HG03460 (cell line): ENCODE measurements at regions not wholly inside any gene's neighbourhood (a gene's known extent, or its start where the extent isn't known, plus 50 kb on each side); places are given as distances from the start of the nearest gene placed in this dataset.

Experiments used
- ATAC-seq: cut with Tn5 transposase; IDR thresholded peaks from one replicate; pipeline ENCODE4 v1.9.1; 2021; ENCODE audit not compliant: unreplicated experiment

- ATAC-seq = no peak
These were observed 218.1 kb upstream of the ARGLU1 start for GRCh38 chr13:106786006-106786563.

GRCh38 chr13:106774621-106775020 is 206.7 kb upstream of the ARGLU1 start:
- no peak for ATAC-seq

DNA sequence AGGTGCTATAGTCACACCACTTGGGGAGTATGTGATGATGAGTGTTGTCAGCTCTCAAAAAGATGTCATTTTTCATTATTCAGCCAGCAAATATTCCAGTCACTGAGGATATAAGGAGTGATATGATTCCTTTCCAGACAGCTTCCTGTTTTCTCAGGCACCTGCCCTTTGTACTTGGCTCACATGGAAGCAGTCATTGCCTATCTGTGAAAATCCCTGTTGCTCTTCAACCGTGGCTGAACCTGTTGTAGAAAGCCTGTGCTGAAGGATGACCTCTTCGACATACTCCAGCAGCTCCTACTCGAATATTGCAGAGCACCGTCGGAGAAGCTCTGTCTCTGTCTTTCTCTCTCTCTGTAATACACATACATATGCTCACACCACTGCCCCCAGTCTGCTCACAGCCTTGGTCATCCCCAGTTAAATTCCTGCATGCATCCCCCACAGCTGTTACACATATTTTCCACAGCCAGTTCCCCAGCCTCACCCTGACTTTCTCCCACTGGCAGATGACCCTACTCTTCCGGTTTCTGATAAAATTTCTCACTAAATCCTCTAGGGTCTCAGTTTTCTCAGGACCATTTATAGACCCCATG is 204.2 kb upstream of the ARGLU1 start:
- ATAC-seq = no peak

DNA sequence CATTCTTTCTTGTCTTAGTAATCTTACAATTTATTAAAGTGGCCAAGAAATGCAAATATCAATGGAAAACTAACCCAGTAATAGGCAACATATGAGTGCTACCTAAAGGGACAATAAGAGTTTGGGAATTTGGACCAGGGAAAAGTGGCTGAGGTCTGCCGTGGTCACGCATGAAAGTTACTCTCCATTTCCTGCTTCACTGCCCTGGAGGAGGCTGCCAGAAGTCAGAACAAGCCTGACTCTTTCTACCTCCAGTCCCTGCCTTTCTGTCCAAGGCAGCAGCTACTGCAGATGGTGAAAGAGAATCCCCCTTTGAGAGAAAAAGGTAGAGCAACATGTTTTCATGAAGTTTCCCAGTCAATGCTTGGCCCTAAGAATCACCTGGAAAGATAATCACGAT is 201.1 kb upstream of the ARGLU1 start:
- ATAC-seq = no peak

DNA sequence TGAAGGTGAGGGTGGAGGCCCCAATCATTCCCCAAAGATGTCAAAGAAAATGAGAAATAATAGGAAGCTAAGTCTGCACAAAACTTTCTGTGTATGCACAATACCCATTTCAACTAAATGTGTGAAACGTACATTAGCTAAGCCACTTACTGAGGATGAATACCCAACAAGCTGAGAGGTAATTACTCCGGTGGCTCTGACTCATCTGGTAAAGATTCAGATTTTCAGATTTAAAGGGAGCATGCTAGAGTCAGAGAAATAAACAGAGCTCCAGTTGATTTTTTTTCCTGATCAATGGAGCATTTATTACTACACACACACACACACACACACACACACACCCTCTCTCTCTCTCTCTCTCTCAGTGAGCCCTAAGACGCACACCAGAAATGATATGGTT is 194.8 kb upstream of the ARGLU1 start:
- no peak for ATAC-seq

DNA sequence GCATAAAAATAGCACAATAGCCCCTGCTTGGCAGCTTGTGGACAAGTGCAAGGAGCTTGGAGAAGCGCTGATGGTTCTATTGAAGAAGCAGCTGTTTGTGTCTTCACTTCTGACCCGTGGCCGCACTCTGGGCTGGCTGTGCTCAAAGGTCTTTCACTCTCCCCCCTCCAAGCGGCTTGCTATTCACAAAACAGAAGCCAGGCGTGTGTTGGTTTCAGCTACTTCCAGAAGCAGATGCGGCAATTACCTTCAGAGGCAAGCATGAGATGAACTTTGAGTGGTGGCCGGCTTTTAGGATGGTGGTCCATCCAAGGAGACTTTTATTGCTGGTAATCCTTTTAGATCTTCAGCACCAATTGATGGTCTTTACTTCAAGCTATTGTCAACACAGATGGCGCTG is 188.5 kb upstream of the ARGLU1 start:
- ATAC-seq = no peak

DNA sequence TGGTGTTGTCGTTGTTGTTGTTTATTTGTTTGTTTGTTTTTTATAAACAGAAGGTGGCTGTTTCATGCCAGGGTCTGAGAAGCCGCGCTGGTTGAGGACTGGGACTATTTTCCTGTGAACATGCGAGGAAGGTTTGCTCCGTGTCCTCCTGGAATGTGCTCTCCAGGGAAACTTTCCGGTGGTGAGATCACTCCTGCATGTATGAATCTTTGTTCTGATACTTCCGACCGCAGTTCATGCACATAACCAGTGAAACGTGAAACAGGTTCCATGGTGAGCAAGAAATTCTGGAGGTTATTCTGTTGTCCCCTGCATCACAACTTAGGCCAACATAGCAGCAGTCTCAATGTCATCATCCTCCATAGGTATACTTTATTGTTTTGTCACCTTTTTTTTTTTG is 187.6 kb upstream of the ARGLU1 start:
- no peak for ATAC-seq

GRCh38 chr13:106753251-106753650 is 185.3 kb upstream of the ARGLU1 start:
- no peak for ATAC-seq

DNA sequence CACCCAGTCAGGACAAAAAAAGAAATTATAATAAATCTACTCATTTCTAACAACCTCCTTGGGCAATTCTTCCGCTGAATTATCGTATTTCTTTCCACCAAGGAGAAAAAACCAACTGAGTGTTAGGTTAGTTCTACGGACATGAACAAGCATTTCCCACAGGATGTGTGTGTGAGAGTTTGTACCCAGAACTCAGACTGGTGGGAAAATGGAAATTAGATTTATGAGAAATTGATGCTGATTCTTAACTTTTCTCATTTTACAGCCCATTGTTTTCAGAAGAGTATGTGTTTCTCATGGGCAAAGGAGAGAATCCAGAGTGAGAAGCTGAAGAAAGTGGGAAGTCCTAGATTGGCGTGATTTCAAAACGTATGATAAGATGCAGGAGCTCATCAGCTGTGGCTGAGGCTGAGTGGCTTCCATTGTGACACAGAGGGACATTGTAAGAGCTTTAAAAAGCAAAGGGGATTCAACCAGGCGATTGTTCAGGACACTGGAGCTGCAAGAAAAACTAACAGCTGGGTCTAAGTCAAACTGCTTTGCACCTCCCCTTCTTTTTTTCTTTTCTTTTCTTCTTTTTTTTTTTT is 184.7 kb upstream of the ARGLU1 start:
- ATAC-seq = no peak

- no peak for ATAC-seq
These were observed 180.8 kb upstream of the ARGLU1 start for GRCh38 chr13:106748785-106749184.

- no peak for ATAC-seq
These were observed 176.6 kb upstream of the ARGLU1 start for GRCh38 chr13:106744516-106744915.

DNA sequence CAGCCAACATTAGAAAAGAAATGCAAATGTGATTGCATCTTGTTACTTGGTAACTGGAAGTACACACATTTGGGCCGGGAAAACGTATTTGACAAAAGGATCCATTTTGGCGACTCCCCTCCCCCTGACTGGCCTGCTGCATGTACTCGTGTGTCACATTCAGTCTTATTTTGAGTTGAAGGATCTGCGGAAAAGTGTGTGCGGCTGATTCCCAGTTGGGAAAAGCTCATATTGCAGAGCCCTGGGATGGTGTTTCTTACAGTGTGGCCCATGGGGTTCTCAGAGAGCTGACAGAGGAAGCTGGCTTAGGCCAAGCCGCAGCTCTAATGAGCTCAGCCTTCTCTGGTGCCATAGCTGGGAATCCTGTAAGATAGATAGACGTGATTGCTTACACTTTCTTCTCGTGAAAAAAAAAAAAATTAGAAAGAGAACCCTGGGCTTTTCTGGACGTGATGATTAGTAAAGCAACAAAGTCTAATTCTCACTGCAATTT is 170.3 kb upstream of the ARGLU1 start:
- ATAC-seq = no peak

DNA sequence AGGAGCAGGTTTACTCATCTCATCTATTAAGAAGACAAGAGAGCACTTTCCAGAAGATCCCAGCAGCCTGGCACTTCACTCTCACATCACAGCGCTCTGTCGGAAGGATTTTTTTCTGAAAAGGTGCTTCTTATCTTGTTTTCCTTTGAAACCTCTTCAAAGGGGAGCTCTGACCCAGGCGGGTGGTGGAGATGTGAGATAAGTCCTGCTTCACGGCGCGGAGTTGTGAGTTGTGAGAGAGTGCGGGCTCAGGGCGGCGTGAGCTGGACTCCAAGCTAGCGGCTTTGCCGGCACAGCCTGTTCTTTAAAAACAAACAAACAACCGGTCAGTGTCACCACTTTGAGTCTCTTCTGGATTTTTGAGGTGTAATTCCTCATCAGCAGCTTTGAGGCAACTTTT is 169.0 kb upstream of the ARGLU1 start:
- no peak for ATAC-seq

DNA sequence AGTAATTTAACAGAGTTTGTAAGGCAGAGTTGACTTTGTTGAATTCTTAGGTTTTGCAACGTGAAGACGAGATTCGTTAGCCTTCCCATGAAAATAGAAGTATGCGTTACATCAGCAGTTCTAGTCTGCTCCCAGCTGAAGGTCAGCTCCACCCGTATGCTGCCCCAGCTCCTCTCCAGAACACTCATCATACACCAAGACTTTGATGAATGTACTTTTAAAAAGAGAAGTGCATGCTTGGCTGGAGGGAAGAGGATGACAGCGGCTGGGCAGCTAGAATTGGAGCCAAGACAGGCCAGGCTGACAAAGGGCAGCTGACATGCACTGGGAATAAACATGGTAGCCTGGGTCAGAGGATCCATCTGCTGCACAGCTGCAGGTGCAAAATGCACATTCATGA is 166.3 kb upstream of the ARGLU1 start:
- ATAC-seq = no peak

DNA sequence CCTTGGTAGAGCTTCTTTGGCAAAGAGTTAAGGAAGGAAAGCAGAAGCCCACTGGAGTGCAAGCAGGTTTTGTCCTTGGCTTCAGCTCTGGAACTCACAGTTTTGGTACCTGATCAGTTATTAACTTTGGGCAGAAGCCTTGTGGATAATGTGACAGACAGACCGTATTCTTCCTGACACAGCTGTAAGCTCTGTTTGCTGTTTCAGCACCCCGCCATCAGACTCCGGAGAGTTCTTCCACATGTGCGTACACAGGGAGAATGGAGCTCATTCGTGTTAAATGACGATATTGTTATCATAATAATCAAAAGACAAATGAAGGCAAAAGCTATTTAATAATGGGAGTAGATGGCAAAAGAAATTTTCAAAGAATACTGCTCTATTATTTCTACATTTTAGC is 155.1 kb upstream of the ARGLU1 start:
- ATAC-seq = no peak

DNA sequence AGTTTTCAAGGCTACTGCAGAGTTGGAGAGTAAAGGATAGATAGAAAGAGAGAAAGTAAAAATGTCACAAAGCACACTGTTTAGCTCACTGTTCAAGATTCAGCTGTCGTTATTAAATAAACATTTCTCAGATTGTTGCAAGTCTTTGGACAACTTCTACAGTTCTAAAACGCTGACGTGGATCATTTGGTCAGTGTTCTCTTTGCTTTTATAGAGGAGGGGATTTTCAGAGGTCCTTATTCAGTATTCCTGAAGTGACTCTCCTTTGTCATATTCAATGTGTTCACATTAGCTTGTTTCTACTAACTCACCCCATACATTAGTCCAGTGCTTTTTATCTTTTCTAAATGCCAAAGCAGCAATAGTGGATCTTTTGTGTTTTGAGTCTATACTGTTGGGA is 154.7 kb upstream of the ARGLU1 start:
- ATAC-seq = no peak

DNA sequence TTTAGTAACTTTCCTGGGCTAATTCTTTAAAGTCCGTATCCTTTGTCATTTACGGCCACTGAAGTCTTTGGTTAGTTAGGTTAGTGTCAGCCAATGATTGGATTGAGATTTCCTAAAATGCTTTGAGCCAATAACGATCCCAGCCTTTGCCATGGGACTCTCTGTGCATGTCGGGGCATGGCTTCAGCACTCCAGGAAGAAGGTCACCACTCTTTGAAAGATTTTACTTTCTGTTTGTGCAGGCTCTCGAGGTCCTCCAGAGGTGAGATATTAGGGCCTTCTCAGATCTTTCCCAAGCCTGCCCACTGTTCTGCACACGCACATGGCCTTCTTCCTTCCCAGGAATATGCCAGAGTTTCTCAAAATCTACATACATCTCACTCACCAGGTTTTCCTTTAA is 153.7 kb upstream of the ARGLU1 start:
- no peak for ATAC-seq

DNA sequence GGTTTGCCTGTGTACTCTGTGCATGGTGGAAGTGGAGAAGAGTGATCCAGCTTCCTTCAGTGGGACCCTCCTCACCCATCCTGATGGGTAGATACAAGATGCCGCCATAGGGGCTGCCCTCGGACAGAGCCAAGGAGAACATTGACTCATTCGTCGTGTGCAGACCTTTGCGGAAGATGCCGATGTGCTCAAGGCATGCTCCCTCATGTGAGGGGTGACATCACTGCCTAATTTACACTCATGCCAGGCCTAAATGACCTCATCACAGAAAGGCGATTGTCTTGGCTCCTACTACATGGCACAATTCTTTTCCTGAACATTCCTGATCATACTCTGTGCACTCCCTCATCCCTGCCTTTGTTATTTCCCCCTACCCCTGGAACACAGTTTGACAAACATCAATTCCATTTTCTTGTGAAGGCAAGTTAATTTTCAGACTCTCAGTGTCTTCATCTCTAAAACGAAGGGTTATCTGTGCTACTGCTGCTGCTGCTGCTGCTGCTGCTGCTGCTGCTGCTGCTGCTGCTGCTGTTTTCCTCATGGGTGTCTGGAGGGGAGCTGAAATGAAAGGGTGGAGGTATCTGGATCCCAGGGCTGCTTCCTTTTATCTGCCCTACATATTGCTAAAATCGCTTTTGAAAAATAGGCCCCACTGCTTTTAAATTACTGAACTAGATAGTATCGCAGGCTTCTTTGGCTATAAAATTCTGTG is 146.5 kb upstream of the ARGLU1 start:
- no peak for ATAC-seq

DNA sequence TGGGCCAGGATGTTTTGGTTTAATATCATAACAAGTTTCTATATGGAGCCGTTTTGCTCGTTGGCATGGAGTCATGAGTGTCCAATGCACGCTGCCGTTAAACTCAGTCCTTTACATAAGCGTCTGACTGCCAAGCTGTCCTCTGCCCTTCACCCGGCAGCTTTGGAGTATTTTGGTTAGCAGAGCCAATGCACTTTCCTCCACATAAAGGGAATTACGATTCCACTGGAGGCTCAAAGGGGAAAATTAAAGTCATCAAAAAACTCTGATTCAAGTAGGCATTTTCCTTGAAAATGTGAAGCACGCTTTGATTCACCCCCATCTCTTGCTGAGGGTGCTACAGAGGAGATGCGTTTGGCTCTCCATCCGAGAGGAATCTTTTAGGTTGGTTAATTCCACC is 144.4 kb upstream of the ARGLU1 start:
- ATAC-seq = no peak

- ATAC-seq = no peak
These were observed 142.3 kb upstream of the ARGLU1 start for GRCh38 chr13:106710266-106710665.

DNA sequence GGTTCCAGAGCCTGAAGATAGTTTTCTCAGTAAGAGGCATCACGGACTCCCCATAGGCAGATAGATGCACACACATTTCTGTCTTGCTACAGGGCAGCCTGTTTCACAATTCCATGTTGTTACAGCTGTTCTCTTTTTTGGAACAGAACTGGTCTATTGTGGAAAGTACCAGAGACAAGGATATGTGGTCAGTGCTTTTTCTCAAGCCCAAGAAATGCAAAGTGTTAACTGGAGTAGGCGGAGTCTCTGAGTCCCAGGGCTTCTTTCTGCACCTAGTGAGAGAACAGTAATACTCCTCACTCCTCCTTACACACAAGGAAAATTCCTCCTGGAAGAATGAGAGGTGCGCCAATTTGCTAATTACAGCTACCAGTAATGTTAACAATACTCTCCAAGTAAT is 141.6 kb upstream of the ARGLU1 start:
- no peak for ATAC-seq

GRCh38 chr13:106702505-106702904 is 134.6 kb upstream of the ARGLU1 start:
- ATAC-seq = no peak
